ENCODE measurements at regions not wholly inside any gene's neighbourhood (a gene's known extent, or its start where the extent isn't known, plus 50 kb on each side); places are given as distances from the start of the nearest gene placed in this dataset.

GRCh38 chr2:19746137-19746600, 155.6 kb downstream of the TTC32 start:
- intact Hi-C loops (cut with DNase I) = no loop called here

GRCh38 chr2:19745318-19746136, 156.3 kb downstream of the TTC32 start:
- intact Hi-C loops (cut with DNase I) = no loop called here
- Histone ChIP-seq H3K4me3 (no peak overlapping the region), H3K27ac (no peak overlapping the region), H3K27me3 (ENCODE audit: low read depth) (no peaks in the 10 kb centered on the region), H3K4me1 (no peaks in the 10 kb centered on the region), H3K9me3 (no peaks in the 10 kb centered on the region), H3K36me3 (no peaks in the 10 kb centered on the region)
- ATAC-seq = no peak
- DNase-seq = no peak
- no peak for TF ChIP-seq CTCF (IDR thresholded peaks at IDR 0.05)

More at GRCh38 chr2:19746137-19746600, 155.6 kb downstream of the TTC32 start:
- no peak for TF ChIP-seq CTCF (IDR thresholded peaks at IDR 0.05)
- Histone ChIP-seq H3K9me3 (no peaks in the 10 kb centered on the region), H3K4me3 (no peak overlapping the region), H3K27me3 (ENCODE audit: low read depth) (no peaks in the 10 kb centered on the region), H3K36me3 (no peaks in the 10 kb centered on the region), H3K4me1 (no peaks in the 10 kb centered on the region), H3K27ac (no peak overlapping the region)
- ATAC-seq (peak in 1 of 2 donors; percentile 12), DNase-seq (no peak)

- no peaks in the 10 kb centered on the region for H3K4me1 ChIP-seq
- DNase-seq = no peak
- no peaks in the 10 kb centered on the region for H3K27me3 ChIP-seq (ENCODE audit: low read depth)
- no peak overlapping the region for H3K27ac ChIP-seq
- H3K4me3 ChIP-seq = no peak overlapping the region
- H3K36me3 ChIP-seq = no peaks in the 10 kb centered on the region
- no peaks in the 10 kb centered on the region for H3K9me3 ChIP-seq
- no peak for ATAC-seq
- TF ChIP-seq CTCF (IDR thresholded peaks at IDR 0.05) = no peak
- intact Hi-C loops (cut with DNase I) = no loop called here
Observed at GRCh38 chr2:19744456-19745199, 157.2 kb downstream of the TTC32 start.

GRCh38 chr2:19743641-19744040, 158.1 kb downstream of the TTC32 start:
- Histone ChIP-seq H3K27ac (no peak overlapping the region), H3K4me1 (no peaks in the 10 kb centered on the region), H3K36me3 (no peaks in the 10 kb centered on the region), H3K4me3 (no peak overlapping the region), H3K9me3 (no peaks in the 10 kb centered on the region), H3K27me3 (ENCODE audit: low read depth) (no peaks in the 10 kb centered on the region)
- ATAC-seq (no peak), DNase-seq (no peak)
- intact Hi-C loops (cut with DNase I) = no loop called here
- TF ChIP-seq CTCF (IDR thresholded peaks at IDR 0.05) = no peak

- no peak overlapping the region for H3K4me3 ChIP-seq
- no peak for TF ChIP-seq CTCF (IDR thresholded peaks at IDR 0.05)
- no peak overlapping the region for H3K27ac ChIP-seq
- no peaks in the 10 kb centered on the region for H3K4me1 ChIP-seq
- no peaks in the 10 kb centered on the region for H3K27me3 ChIP-seq (ENCODE audit: low read depth)
- DNase-seq = no peak
- no peak for ATAC-seq
- intact Hi-C loops (cut with DNase I) = no loop called here
- H3K9me3 ChIP-seq = no peaks in the 10 kb centered on the region
- no peaks in the 10 kb centered on the region for H3K36me3 ChIP-seq
Observed at GRCh38 chr2:19742872-19743271, 158.9 kb downstream of the TTC32 start.
